ENCODE measurements at regions not wholly inside any gene's neighbourhood (a gene's known extent, or its start where the extent isn't known, plus 50 kb on each side); places are given as distances from the start of the nearest gene placed in this dataset.
A peak's percentile ranks its signal among the peaks of the same experiment; 100 is the strongest.

DNA sequence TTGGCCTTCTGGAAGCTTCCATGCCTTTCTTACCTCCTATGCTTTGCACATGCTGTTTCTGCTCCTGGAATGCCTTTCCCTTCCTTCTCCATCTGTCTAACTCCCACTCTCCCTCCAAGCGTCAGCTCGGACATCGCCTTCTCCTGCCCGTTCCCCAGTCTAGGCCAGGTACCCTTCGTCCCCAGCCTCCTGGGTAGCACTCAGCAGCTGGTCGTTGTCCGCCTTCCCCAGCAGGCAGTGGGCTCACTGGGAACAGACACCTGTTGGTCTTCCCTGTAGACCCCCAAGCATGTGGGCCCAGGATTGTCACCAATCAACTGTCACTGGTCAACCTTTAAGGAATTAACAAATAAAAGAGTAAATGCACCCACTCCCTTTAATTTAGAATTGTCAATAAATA is 202.2 kb downstream of the RGS3 start:
- no peak overlapping the region for H3K4me3 ChIP-seq (ENCODE audit: extremely low read depth, insufficient read depth, low read length, poor library complexity, severe bottlenecking)
- peaks cover 6% of the 10 kb centered on the region for H3K9me3 ChIP-seq (ENCODE audit: control insufficient read depth, low read length)
- no peaks in the 10 kb centered on the region for H3K4me1 ChIP-seq (ENCODE audit: control insufficient read depth, insufficient read depth, low read length, poor library complexity, severe bottlenecking)
- WGBS, 2 experiments (ENCODE audit: insufficient coverage in 2 of 2): 90 to 94% methylated on average over 7 of the region's 7 CpGs
- no peaks in the 10 kb centered on the region for H3K36me3 ChIP-seq (ENCODE audit: control insufficient read depth, insufficient read depth, low read length)
- no peak overlapping the region for H3K27ac ChIP-seq (ENCODE audit: low read depth, low read length, severe bottlenecking)

DNA sequence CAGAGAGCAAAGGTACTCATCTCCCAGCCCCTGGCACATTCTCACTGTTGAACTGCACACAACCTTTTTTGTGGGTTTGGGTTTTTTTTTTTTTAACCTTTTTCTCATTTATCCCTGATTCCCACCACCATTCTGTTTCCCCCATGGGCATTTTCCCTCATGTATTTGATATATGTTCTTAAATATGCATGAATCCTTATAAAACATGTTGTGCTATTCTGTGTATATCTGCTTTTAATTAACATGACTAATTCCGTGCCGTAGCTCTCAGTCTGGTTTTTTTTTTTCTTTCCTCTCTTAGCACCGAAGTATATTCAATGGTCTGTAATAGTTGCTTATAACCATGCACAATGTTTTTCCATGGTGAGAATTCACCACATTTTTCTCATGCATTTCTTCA is 204.5 kb downstream of the RGS3 start:
- H3K4me3 ChIP-seq (ENCODE audit: extremely low read depth, insufficient read depth, low read length, poor library complexity, severe bottlenecking): no peak overlapping the region
- no peak overlapping the region for H3K27ac ChIP-seq (ENCODE audit: low read depth, low read length, severe bottlenecking)
- WGBS, 2 experiments (ENCODE audit: insufficient coverage in 2 of 2): no CpG with 5 or more reads among the region's 3 CpGs
- no peaks in the 10 kb centered on the region for H3K36me3 ChIP-seq (ENCODE audit: control insufficient read depth, insufficient read depth, low read length)
- peaks cover 6% of the 10 kb centered on the region for H3K9me3 ChIP-seq (ENCODE audit: control insufficient read depth, low read length)
- H3K4me1 ChIP-seq (ENCODE audit: control insufficient read depth, insufficient read depth, low read length, poor library complexity, severe bottlenecking): no peaks in the 10 kb centered on the region

DNA sequence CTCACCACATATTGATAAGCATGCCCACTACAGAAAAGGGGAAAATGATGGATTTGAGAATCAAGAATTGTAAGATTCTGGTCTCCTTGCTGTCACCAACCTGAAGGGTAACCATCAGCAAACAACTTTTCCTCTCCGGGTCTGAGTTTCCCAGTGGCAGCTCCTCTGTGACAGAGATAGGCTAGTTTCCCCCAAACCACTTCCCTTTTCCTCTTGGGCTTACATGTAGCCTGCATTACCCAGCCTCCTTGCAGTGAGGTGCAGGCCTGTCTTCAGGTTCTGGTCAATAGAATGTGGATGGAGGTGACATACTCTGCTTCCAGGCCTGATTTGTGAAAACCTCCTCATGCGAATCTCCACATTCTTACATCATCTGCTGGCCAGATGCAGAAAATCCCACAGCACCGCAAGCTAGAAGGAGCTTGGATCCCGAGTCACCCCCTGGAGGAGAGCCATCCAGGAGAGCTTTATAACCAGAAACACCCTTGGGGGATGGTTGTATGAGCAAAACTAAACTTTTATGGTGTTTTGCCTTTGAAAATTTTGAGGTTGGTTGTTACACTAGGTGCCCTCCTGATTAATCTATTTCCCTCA is 206.1 kb downstream of the RGS3 start:
- Histone ChIP-seq H3K36me3 (ENCODE audit: control insufficient read depth, insufficient read depth, low read length) (no peaks in the 10 kb centered on the region), H3K9me3 (ENCODE audit: control insufficient read depth, low read length) (peaks cover 6% of the 10 kb centered on the region), H3K27ac (ENCODE audit: low read depth, low read length, severe bottlenecking) (no peak overlapping the region), H3K4me3 (ENCODE audit: extremely low read depth, insufficient read depth, low read length, poor library complexity, severe bottlenecking) (no peak overlapping the region), H3K4me1 (ENCODE audit: control insufficient read depth, insufficient read depth, low read length, poor library complexity, severe bottlenecking) (peaks cover 14% of the 10 kb centered on the region)
- WGBS, 2 experiments (ENCODE audit: insufficient coverage in 2 of 2): 82 to 100% methylated on average over 1 of the region's 4 CpGs

DNA sequence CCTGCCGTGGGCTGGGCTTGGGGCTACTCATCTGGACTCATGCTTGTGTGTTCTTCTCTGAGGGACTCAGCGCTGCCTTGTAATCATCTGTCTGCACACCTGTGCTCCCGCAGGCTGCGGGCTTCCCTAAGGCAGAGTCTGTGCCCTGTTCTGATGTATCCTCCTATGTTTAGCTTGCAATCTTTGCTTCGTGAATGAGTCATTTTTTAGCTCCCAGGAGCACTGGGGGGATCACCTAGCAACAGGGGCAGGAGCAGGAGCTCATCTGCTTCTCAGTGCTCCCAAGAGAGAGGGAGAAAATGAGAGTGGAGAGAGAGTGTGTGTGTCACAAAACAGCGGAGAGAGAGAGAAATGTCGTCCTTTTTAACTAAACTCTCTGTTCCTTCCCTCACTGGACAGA is 202.4 kb upstream of the ZNF618 start:
- 30 to 55% methylated on average over 2 to 5 of the region's 7 CpGs for WGBS, 2 experiments (ENCODE audit: insufficient coverage in 2 of 2)
- Histone ChIP-seq H3K9me3 (ENCODE audit: control insufficient read depth, low read length) (peaks cover 6% of the 10 kb centered on the region), H3K36me3 (ENCODE audit: control insufficient read depth, insufficient read depth, low read length) (no peaks in the 10 kb centered on the region)

DNA sequence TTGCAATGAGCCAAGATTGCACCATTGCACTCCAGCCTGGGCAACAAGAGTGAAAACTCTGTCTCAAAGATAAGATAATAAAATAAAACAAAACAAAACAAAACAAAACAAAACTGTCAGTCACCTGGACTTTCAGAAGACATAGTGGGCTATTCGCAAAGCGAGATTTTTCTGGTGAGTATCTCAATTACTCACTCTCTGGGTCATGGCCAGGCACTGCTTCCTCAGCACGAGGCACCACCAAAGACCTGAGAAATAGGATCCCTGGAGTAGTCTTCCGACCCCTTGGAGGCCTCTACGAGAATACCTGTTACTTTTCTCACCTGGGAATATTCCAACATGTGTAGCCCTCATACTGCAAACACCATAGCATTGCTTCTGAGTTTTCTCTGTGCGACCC is 201.7 kb upstream of the ZNF618 start:
- Histone ChIP-seq H3K4me1 (ENCODE audit: control insufficient read depth, insufficient read depth, low read length, poor library complexity, severe bottlenecking) (peaks cover 37% of the 10 kb centered on the region), H3K4me3 (ENCODE audit: extremely low read depth, insufficient read depth, low read length, poor library complexity, severe bottlenecking) (no peak overlapping the region), H3K36me3 (ENCODE audit: control insufficient read depth, insufficient read depth, low read length) (no peaks in the 10 kb centered on the region), H3K9me3 (ENCODE audit: control insufficient read depth, low read length) (peaks cover 6% of the 10 kb centered on the region), H3K27ac (ENCODE audit: low read depth, low read length, severe bottlenecking) (peak overlapping the region; percentile 72)
- WGBS, 2 experiments (ENCODE audit: insufficient coverage in 2 of 2): 74 to 79% methylated on average over 5 to 6 of the region's 6 CpGs

More for the DNA sequence above, 202.4 kb upstream of the ZNF618 start:
- H3K4me3 ChIP-seq (ENCODE audit: extremely low read depth, insufficient read depth, low read length, poor library complexity, severe bottlenecking): no peak overlapping the region
- peaks cover 37% of the 10 kb centered on the region for H3K4me1 ChIP-seq (ENCODE audit: control insufficient read depth, insufficient read depth, low read length, poor library complexity, severe bottlenecking)
- H3K27ac ChIP-seq (ENCODE audit: low read depth, low read length, severe bottlenecking): no peak overlapping the region

DNA sequence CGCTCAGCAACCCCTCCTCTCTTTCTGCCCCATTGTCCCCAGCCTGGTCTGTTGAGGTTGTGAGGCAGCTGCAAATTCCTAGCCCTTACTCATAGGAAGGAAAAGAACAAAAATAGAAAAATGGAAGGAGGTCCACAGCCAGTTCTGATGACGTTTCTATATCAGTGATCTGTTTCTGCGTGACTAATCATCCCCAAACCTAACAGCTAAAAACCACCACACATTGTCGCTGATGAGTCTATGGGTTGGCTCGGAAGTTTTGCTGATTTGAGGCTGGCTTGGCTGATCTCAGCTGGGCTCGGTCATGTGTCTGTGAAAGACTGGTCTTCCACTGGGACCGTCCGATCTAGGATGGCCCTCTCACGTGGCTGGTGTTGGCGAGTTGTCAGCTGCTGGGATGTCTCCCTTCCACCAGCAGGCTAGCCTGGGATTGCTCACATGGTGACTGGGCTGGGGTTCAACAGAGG is 200.6 kb upstream of the ZNF618 start:
- Histone ChIP-seq H3K36me3 (ENCODE audit: control insufficient read depth, insufficient read depth, low read length) (no peaks in the 10 kb centered on the region), H3K4me3 (ENCODE audit: extremely low read depth, insufficient read depth, low read length, poor library complexity, severe bottlenecking) (no peak overlapping the region), H3K9me3 (ENCODE audit: control insufficient read depth, low read length) (no peaks in the 10 kb centered on the region), H3K27ac (ENCODE audit: low read depth, low read length, severe bottlenecking) (peak overlapping the region; percentile 72), H3K4me1 (ENCODE audit: control insufficient read depth, insufficient read depth, low read length, poor library complexity, severe bottlenecking) (peaks cover 37% of the 10 kb centered on the region)
- WGBS, 2 experiments (ENCODE audit: insufficient coverage in 2 of 2): 80 to 87% methylated on average over 6 of the region's 10 CpGs

DNA sequence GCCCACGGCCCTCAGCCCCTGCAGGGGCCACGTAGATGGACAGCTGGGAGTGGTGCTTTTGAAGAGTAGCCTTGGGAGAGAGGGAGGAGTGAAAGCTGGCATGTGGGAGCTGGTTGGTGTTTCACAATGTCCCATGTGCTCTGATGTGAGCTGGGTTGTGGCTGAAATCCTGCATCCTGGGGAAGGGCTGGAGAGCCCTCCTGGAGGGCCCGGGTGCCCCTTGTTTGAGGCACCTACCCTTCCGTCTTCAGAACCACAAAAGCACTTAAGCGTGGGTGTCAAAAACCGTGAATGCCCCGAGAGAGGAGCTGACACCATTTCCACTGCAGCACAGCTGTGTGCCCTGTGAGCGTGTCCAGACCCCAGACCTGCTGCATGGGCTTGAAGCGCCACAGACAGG is 199.1 kb upstream of the ZNF618 start:
- Histone ChIP-seq H3K36me3 (ENCODE audit: control insufficient read depth, insufficient read depth, low read length) (no peaks in the 10 kb centered on the region), H3K27ac (ENCODE audit: low read depth, low read length, severe bottlenecking) (no peak overlapping the region), H3K4me1 (ENCODE audit: control insufficient read depth, insufficient read depth, low read length, poor library complexity, severe bottlenecking) (peaks cover 37% of the 10 kb centered on the region), H3K4me3 (ENCODE audit: extremely low read depth, insufficient read depth, low read length, poor library complexity, severe bottlenecking) (no peak overlapping the region), H3K9me3 (ENCODE audit: control insufficient read depth, low read length) (no peaks in the 10 kb centered on the region)
- 90 to 91% methylated on average over 9 of the region's 9 CpGs for WGBS, 2 experiments (ENCODE audit: insufficient coverage in 2 of 2)

DNA sequence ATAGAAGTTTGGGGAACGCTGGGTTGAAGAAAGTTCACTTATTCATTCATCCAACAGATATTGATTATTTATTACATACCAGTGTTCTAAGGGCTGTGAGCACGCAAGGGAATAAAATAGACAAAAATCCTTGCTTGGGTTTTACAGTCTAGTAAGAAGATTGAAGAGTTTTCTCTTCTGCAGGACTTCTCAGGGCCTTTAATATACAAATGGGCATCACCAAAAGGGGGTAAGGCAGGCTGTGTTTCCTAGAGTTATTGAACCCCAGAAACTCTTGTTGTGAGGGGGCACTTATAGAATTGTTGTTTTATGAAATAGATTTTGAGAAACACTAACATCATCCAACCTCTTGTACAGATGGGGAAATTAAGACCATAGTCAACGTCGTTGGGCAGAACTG is 198.5 kb upstream of the ZNF618 start:
- Histone ChIP-seq H3K9me3 (ENCODE audit: control insufficient read depth, low read length) (no peaks in the 10 kb centered on the region), H3K4me3 (ENCODE audit: extremely low read depth, insufficient read depth, low read length, poor library complexity, severe bottlenecking) (no peak overlapping the region), H3K4me1 (ENCODE audit: control insufficient read depth, insufficient read depth, low read length, poor library complexity, severe bottlenecking) (peaks cover 37% of the 10 kb centered on the region), H3K36me3 (ENCODE audit: control insufficient read depth, insufficient read depth, low read length) (no peaks in the 10 kb centered on the region), H3K27ac (ENCODE audit: low read depth, low read length, severe bottlenecking) (no peak overlapping the region)
- WGBS, 2 experiments (ENCODE audit: insufficient coverage in 2 of 2): 88 to 90% methylated on average over 2 to 3 of the region's 4 CpGs

DNA sequence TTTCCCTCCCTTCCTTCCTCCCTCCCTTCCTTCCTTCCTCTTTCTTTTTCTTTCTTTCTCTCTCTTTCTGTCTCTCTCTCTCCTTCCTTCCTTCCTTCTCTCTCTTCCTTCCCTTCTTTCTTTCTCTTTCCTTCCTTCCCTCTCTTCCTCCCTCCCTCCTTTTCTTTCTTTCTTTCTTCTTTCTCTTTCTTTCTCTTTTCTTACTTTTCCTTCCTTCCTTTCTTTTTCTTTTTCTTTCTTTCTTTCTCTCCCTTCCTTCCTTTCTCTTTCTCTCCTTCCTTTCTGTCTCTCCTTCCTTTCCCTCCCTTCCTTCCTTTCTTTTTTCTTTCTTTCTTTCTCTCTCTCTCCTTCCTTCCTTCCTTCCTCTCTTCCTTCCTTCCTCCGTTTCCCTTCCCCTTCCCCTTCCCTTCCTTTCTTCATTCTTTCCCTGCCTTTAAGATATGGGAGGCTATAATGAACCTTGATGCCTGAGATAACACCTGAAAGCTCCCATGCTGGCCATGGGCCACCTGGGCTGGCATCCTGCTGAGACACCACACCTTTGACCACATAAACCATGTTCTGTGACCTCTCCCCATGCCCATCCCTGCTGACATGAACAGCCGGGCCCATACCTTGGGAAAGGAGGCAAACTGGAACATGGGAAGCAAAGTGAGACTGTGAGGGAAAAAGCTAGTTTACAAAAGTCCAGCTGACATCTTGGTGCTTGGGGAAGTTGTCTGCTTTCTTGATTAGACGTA is 197.8 kb upstream of the ZNF618 start:
- Histone ChIP-seq H3K4me3 (ENCODE audit: extremely low read depth, insufficient read depth, low read length, poor library complexity, severe bottlenecking) (no peak overlapping the region), H3K9me3 (ENCODE audit: control insufficient read depth, low read length) (no peaks in the 10 kb centered on the region), H3K4me1 (ENCODE audit: control insufficient read depth, insufficient read depth, low read length, poor library complexity, severe bottlenecking) (peaks cover 36% of the 10 kb centered on the region), H3K27ac (ENCODE audit: low read depth, low read length, severe bottlenecking) (no peak overlapping the region), H3K36me3 (ENCODE audit: control insufficient read depth, insufficient read depth, low read length) (no peaks in the 10 kb centered on the region)
- 90% methylated on average over 1 of the region's 3 CpGs; no CpG with 5 or more reads in 1 of the 2 experiments for WGBS, 2 experiments (ENCODE audit: insufficient coverage in 2 of 2)

DNA sequence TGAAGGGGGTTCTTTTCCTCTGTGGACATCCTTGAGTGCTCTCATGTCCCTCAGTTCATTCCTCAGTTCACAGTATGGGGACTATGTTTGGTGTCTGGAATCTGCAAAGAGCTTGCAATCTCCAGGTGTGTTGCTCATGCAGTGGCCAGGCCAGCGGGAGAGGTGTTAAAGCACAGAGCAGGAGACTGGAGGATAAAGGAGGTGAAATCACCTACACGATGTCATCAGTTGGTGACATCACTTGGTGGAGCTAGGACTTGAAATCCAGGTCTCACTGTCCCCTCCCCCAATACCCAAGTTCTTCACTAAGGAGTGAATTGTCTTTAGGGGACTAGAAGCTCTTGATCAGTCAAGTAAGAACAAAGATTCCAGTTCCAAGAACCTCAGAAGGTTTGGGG is 197.3 kb upstream of the ZNF618 start:
- 60 to 93% methylated on average over 1 to 2 of the region's 2 CpGs for WGBS, 2 experiments (ENCODE audit: insufficient coverage in 2 of 2)

DNA sequence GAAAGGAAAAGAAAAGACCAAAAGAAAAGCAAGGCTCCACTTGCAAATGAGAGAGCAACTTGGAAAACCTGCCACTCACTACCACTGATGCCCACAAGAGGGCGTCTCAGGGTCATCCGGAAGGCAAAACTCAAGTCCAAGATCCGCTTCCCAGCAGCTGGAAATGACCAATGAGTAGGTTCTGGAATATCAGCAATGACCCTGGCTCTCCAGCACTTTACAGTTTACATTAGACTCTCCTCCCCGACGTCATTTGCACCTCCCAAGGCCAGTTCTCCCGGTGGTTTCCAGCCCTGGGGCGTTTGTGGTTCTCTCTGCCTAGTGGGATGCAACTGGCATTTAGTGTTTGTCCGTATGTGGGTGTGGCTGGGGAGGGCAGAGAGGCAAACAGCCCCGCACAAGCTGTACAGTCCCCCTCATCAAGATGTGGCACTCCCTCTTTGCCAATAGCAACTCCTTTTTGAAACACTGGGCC is 193.8 kb upstream of the ZNF618 start:
- Histone ChIP-seq H3K27ac (ENCODE audit: low read depth, low read length, severe bottlenecking) (no peak overlapping the region), H3K4me1 (ENCODE audit: control insufficient read depth, insufficient read depth, low read length, poor library complexity, severe bottlenecking) (no peaks in the 10 kb centered on the region), H3K9me3 (ENCODE audit: control insufficient read depth, low read length) (no peaks in the 10 kb centered on the region), H3K36me3 (ENCODE audit: control insufficient read depth, insufficient read depth, low read length) (no peaks in the 10 kb centered on the region), H3K4me3 (ENCODE audit: extremely low read depth, insufficient read depth, low read length, poor library complexity, severe bottlenecking) (no peak overlapping the region)
- 22 to 39% methylated on average over 3 to 6 of the region's 9 CpGs for WGBS, 2 experiments (ENCODE audit: insufficient coverage in 2 of 2)

More for the DNA sequence above, 197.3 kb upstream of the ZNF618 start:
- H3K9me3 ChIP-seq (ENCODE audit: control insufficient read depth, low read length): no peaks in the 10 kb centered on the region
- H3K27ac ChIP-seq (ENCODE audit: low read depth, low read length, severe bottlenecking): no peak overlapping the region
- no peaks in the 10 kb centered on the region for H3K36me3 ChIP-seq (ENCODE audit: control insufficient read depth, insufficient read depth, low read length)
- no peak overlapping the region for H3K4me3 ChIP-seq (ENCODE audit: extremely low read depth, insufficient read depth, low read length, poor library complexity, severe bottlenecking)
- H3K4me1 ChIP-seq (ENCODE audit: control insufficient read depth, insufficient read depth, low read length, poor library complexity, severe bottlenecking): peaks cover 30% of the 10 kb centered on the region

Measured in mesodermal cell (in vitro differentiated cells).